ENCODE measurements at regions not wholly inside any gene's neighbourhood (a gene's known extent, or its start where the extent isn't known, plus 50 kb on each side); places are given as distances from the start of the nearest gene placed in this dataset.

GRCh38 chr2:10981941-10982431 lies 70.3 kb downstream of the KCNF1 start:
- intact Hi-C loops (cut with DNase I): loop anchor here in 2 of 10 donors (5.0 to 10.0 kb wide), 2 partner anchors 45 to 147 kb away; no protein-coding TSS in a partner anchor
- Histone ChIP-seq H3K36me3 (no peaks in the 10 kb centered on the region), H3K4me3 (no peak overlapping the region), H3K4me1 (peaks cover 0 to 28% (median 4%) of the 10 kb centered on the region in 12 donors), H3K27me3 (peaks cover 0 to 15% (median 0%) of the 10 kb centered on the region in 9 donors), H3K27ac (peak overlapping the region in 6 of 12 donors; percentile 9 to 79 (median 72)), H3K9me3 (no peaks in the 10 kb centered on the region)
- ATAC-seq (peak; percentile 50 to 67 (median 58)), DNase-seq (peak; percentile 68 to 82 (median 75))
- TF ChIP-seq CTCF (IDR thresholded peaks at IDR 0.05) (no peak), POLR2A (IDR thresholded peaks at IDR 0.05) (no peak)
- 79 to 86% (median 84%) methylated on average over 13 of the region's 13 CpGs for WGBS, 4 donors

GRCh38 chr2:10982931-10983701 lies 71.4 kb downstream of the KCNF1 start:
- H3K27me3 ChIP-seq: peaks cover 0 to 9% (median 0%) of the 10 kb centered on the region in 9 donors
- peak overlapping the region in 6 of 12 donors; percentile 1 to 24 (median 14) for H3K4me3 ChIP-seq
- intact Hi-C loops (cut with DNase I): loop anchor here in 2 of 10 donors (5.0 to 10.0 kb wide), 2 partner anchors 46 to 148 kb away; no protein-coding TSS in a partner anchor
- no peaks in the 10 kb centered on the region for H3K9me3 ChIP-seq
- H3K27ac ChIP-seq: peak overlapping the region; percentile 40 to 82 (median 72)
- TF ChIP-seq POLR2A (IDR thresholded peaks at IDR 0.05) (no peak), CTCF (IDR thresholded peaks at IDR 0.05) (no peak)
- ATAC-seq (peak; percentile 72 to 85 (median 78)), DNase-seq (peak; percentile 77 to 87 (median 82))
- whole genome bisulfite sequencing, 4 donors: 35 to 47% (median 41%) methylated on average over 18 to 25 of the region's 25 CpGs
- peaks cover 0 to 23% (median 4%) of the 10 kb centered on the region in 12 donors for H3K4me1 ChIP-seq
- no peaks in the 10 kb centered on the region for H3K36me3 ChIP-seq

- WGBS, 4 donors: 48 to 55% (median 52%) methylated on average over 3 to 12 of the region's 12 CpGs
- DNase-seq: no peak
- H3K27me3 ChIP-seq: peaks cover 0 to 4% (median 0%) of the 10 kb centered on the region in 9 donors
- peak in 3 of 4 donors; percentile 2 to 6 (median 4) for ATAC-seq
- H3K27ac ChIP-seq: peak overlapping the region; percentile 40 to 82 (median 72)
- no peaks in the 10 kb centered on the region for H3K9me3 ChIP-seq
- intact Hi-C loops (cut with DNase I): loop anchor here in 2 of 10 donors (5.0 to 10.0 kb wide), 2 partner anchors 46 to 149 kb away; no protein-coding TSS in a partner anchor
- peaks cover 0 to 23% (median 4%) of the 10 kb centered on the region in 12 donors for H3K4me1 ChIP-seq
- H3K4me3 ChIP-seq: peak overlapping the region in 4 of 12 donors; percentile 4 to 24 (median 24)
- TF ChIP-seq CTCF (IDR thresholded peaks at IDR 0.05): no peak
- TF ChIP-seq POLR2A (IDR thresholded peaks at IDR 0.05): no peak
- H3K36me3 ChIP-seq: no peaks in the 10 kb centered on the region
These were observed 72.0 kb downstream of the KCNF1 start for GRCh38 chr2:10983711-10984110.

Measured in heart left ventricle (tissue), 16 donors.